SKM-1 (cell line): ENCODE measurements at regions not wholly inside any gene's neighbourhood (a gene's known extent, or its start where the extent isn't known, plus 50 kb on each side); places are given as distances from the start of the nearest gene placed in this dataset.

Experiments used
- DNase-seq: peaks from one replicate; lab custom pipeline; 2025; ENCODE audit not compliant: unreplicated experiment; lab: John Stamatoyannopoulos, UW

GRCh38 chr20:60269573-60270162 lies 311.4 kb downstream of the CDH26 start:
- DNase-seq = no peak

GRCh38 chr20:60270341-60270740 lies 312.1 kb downstream of the CDH26 start:
- DNase-seq = no peak

GRCh38 chr20:60271597-60271996 lies 313.4 kb downstream of the CDH26 start:
- no peak for DNase-seq

GRCh38 chr20:60272790-60273189 lies 314.6 kb downstream of the CDH26 start:
- DNase-seq = no peak

- DNase-seq = no peak
Observed at GRCh38 chr20:60274717-60275116, 316.5 kb downstream of the CDH26 start.

GRCh38 chr20:60281295-60281694 lies 323.1 kb downstream of the CDH26 start:
- no peak for DNase-seq

GRCh38 chr20:60283281-60283680 lies 325.1 kb downstream of the CDH26 start:
- no peak for DNase-seq

- no peak for DNase-seq
Observed at GRCh38 chr20:60286764-60287163, 328.5 kb downstream of the CDH26 start.

- DNase-seq = no peak
Observed at GRCh38 chr20:60288945-60289344, 330.7 kb downstream of the CDH26 start.

GRCh38 chr20:60292001-60292520 lies 333.8 kb downstream of the CDH26 start:
- no peak for DNase-seq

- DNase-seq = no peak
Observed at GRCh38 chr20:60294632-60295031, 336.4 kb downstream of the CDH26 start.

- DNase-seq = no peak
Observed at GRCh38 chr20:60295214-60295613, 337.0 kb downstream of the CDH26 start.

- no peak for DNase-seq
Observed at GRCh38 chr20:60297649-60298048, 339.4 kb downstream of the CDH26 start.

- DNase-seq = no peak
Observed at GRCh38 chr20:60298647-60299046, 340.4 kb downstream of the CDH26 start.

- no peak for DNase-seq
Observed at GRCh38 chr20:60299951-60300350, 341.7 kb downstream of the CDH26 start.

- no peak for DNase-seq
Observed at GRCh38 chr20:60300374-60300773, 342.2 kb downstream of the CDH26 start.

GRCh38 chr20:60302875-60303274 lies 344.7 kb downstream of the CDH26 start:
- no peak for DNase-seq

- no peak for DNase-seq
Observed at GRCh38 chr20:60304026-60304590, 345.9 kb downstream of the CDH26 start.

GRCh38 chr20:60304931-60305330 lies 346.7 kb downstream of the CDH26 start:
- no peak for DNase-seq

GRCh38 chr20:60306105-60306504 lies 347.9 kb downstream of the CDH26 start:
- DNase-seq = no peak

- no peak for DNase-seq
Observed at GRCh38 chr20:60306551-60306950, 348.3 kb downstream of the CDH26 start.

GRCh38 chr20:60310560-60311349 lies 352.5 kb downstream of the CDH26 start:
- DNase-seq = no peak
